H1 (cell line): ENCODE measurements at regions not wholly inside any gene's neighbourhood (a gene's known extent, or its start where the extent isn't known, plus 50 kb on each side); places are given as distances from the start of the nearest gene placed in this dataset.

Experiments used
- CTCF ChIA-PET: fragments of 300-600 bp; sonication (Branson Sonifier 250); formaldehyde crosslinking; loops from one replicate; lab custom pipeline; 2021; ENCODE audit not compliant: partially characterized antibody; lab: Charles Lee
- POLR2A ChIA-PET: fragments of 300-600 bp; sonication (Branson Sonifier 250); formaldehyde crosslinking; loops from one replicate; lab custom pipeline; 2021; ENCODE audit warnings: inconsistent platforms; ENCODE audit not compliant: partially characterized antibody; lab: Charles Lee
- DNase-seq, 2 experiments: peaks; one replicate each; pipeline versions ENCODE4 v3.0.0 to v3.0.0-alpha.2; 2010 to 2022; ENCODE audit warnings: low spot score in 2 of 2, low read depth in 1 of 2, mixed read lengths in 1 of 2
- FAIRE-seq: peaks from 2 replicates; lab custom pipeline; 2011; peaks lifted over from hg19 to GRCh38; lab: Jason Lieb, UNC
- H2AFZ ChIP-seq: 2 replicates; pipeline ENCODE4 v1.8.1; 2012; ENCODE audit warnings: low read length, inconsistent platforms
- H2AK5ac ChIP-seq: 2 replicates; pipeline ENCODE4 v1.6.1; 2013; ENCODE audit warnings: low read depth, low read length
- H2BK120ac ChIP-seq: replicated peaks from 2 replicates; pipeline ENCODE3; 2013; ENCODE audit warnings: low read depth, low read length, inconsistent platforms
- H2BK12ac ChIP-seq: 2 replicates; pipeline ENCODE4 v1.6.1; 2013; ENCODE audit warnings: low read depth, low read length
- H2BK15ac ChIP-seq: 2 replicates; pipeline ENCODE4 v1.6.1; 2013; ENCODE audit warnings: low read length
- H2BK20ac ChIP-seq: 2 replicates; pipeline ENCODE4 v1.6.1; 2013; ENCODE audit warnings: low read length
- H2BK5ac ChIP-seq: 2 replicates; pipeline ENCODE4 v1.6.1; 2013; ENCODE audit warnings: low read depth, low read length
- H3K14ac ChIP-seq: 2 replicates; pipeline ENCODE4 v1.6.1; 2013; ENCODE audit warnings: inconsistent platforms; ENCODE audit not compliant: insufficient read length
- H3K18ac ChIP-seq: 2 replicates; pipeline ENCODE4 v1.6.1; 2013; ENCODE audit warnings: low read length; ENCODE audit errors: extremely low read depth
- H3K23ac ChIP-seq: 2 replicates; pipeline ENCODE4 v1.6.1; 2013; ENCODE audit warnings: inconsistent platforms; ENCODE audit not compliant: insufficient read length
- H3K23me2 ChIP-seq: 2 replicates; pipeline ENCODE4 v1.6.1; 2013; ENCODE audit warnings: low read depth, low read length
- H3K27ac ChIP-seq: 2 replicates; pipeline ENCODE4 v1.6.1; 2011; ENCODE audit warnings: low read depth, low read length, inconsistent platforms
- H3K27me3 ChIP-seq, 4 experiments: replicated peaks in 1 of 4; 1 replicate in 1 of 4; 2 replicates in 3 of 4; pipeline versions ENCODE4 v1.6.1 to v1.8.1; 2011 to 2013; ENCODE audit warnings: low read length in 3 of 4, mild to moderate bottlenecking in 3 of 4, inconsistent platforms in 2 of 4, mixed read lengths in 2 of 4, moderate library complexity in 1 of 4; ENCODE audit not compliant: control insufficient read depth in 3 of 4, insufficient read depth in 3 of 4; ENCODE audit errors: extremely low read depth in 1 of 4
- H3K36me3 ChIP-seq, 4 experiments: 2 replicates each; pipeline versions ENCODE4 v1.6.1 to v1.8.1; 2011 to 2013; ENCODE audit warnings: mild to moderate bottlenecking in 4 of 4, low read length in 3 of 4, moderate library complexity in 2 of 4, control low read depth in 1 of 4, inconsistent platforms in 1 of 4; ENCODE audit not compliant: insufficient read depth in 4 of 4, control insufficient read depth in 2 of 4
- H3K4ac ChIP-seq: replicated peaks from 2 replicates; pipeline ENCODE3; 2013; ENCODE audit warnings: low read length, low read depth, mixed read lengths, inconsistent platforms; ENCODE audit not compliant: insufficient read length
- H3K4me1 ChIP-seq, 4 experiments: replicated peaks in 1 of 4; 1 replicate in 1 of 4; 2 replicates in 3 of 4; pipeline versions ENCODE4 v1.6.1 to v1.8.1; 2011 to 2013; ENCODE audit warnings: low read length in 3 of 4, inconsistent platforms in 2 of 4, mixed read lengths in 1 of 4; ENCODE audit not compliant: insufficient read depth in 4 of 4, control insufficient read depth in 3 of 4
- H3K4me2 ChIP-seq, 2 experiments: 2 replicates each; pipeline versions ENCODE4 v1.6.1 to v1.8.1; 2011 to 2013; ENCODE audit warnings: low read depth in 2 of 2, low read length in 2 of 2, control low read depth in 1 of 2, inconsistent platforms in 1 of 2, mild to moderate bottlenecking in 1 of 2; ENCODE audit not compliant: insufficient read depth in 1 of 2
- H3K4me3 ChIP-seq, 4 experiments: fragments of 200-600, 300-600 bp in 1 of 4; sonication (generic), shearing (Covaris generic), sonication (Bioruptor Twin) in 1 of 4; 2 replicates each; pipeline versions ENCODE4 v1.5.1 to v1.8.1; 2011 to 2016; ENCODE audit warnings: low read length in 4 of 4, low read depth in 3 of 4, control low read depth in 2 of 4, inconsistent platforms in 2 of 4, mild to moderate bottlenecking in 2 of 4, mixed read lengths in 1 of 4, moderate library complexity in 1 of 4; ENCODE audit not compliant: insufficient read depth in 2 of 4; ENCODE audit errors: extremely low read depth in 1 of 4
- H3K56ac ChIP-seq: replicated peaks from 2 replicates; pipeline ENCODE3; 2013; ENCODE audit warnings: low read depth, mild to moderate bottlenecking, mixed read lengths, low read length, inconsistent platforms; ENCODE audit not compliant: insufficient read length
- H3K79me1 ChIP-seq: 2 replicates; pipeline ENCODE4 v1.6.1; 2013; ENCODE audit warnings: low read depth, low read length, control low read depth
- H3K79me2 ChIP-seq, 2 experiments: 2 replicates each; pipeline versions ENCODE4 v1.6.1 to v1.8.1; 2012 to 2013; ENCODE audit warnings: low read length in 2 of 2, mild to moderate bottlenecking in 2 of 2, inconsistent platforms in 1 of 2; ENCODE audit not compliant: insufficient read depth in 2 of 2, control insufficient read depth in 1 of 2
- H3K9ac ChIP-seq, 4 experiments: replicated peaks in 1 of 4; 1 replicate in 1 of 4; 2 replicates in 3 of 4; pipeline versions ENCODE4 v1.6.1 to v1.8.1; 2011 to 2013; ENCODE audit warnings: low read depth in 3 of 4, low read length in 3 of 4, control low read depth in 2 of 4, mild to moderate bottlenecking in 2 of 4, moderate library complexity in 2 of 4, inconsistent platforms in 1 of 4; ENCODE audit errors: extremely low read depth in 1 of 4
- H3K9me3 ChIP-seq, 2 experiments: 2 replicates each; pipeline versions ENCODE4 v1.6.1 to v1.8.1; 2012 to 2013; ENCODE audit warnings: mild to moderate bottlenecking in 2 of 2, moderate library complexity in 2 of 2, control low read depth in 1 of 2, inconsistent platforms in 1 of 2, low read depth in 1 of 2, low read length in 1 of 2, mixed read lengths in 1 of 2; ENCODE audit not compliant: insufficient read depth in 2 of 2
- H4K20me1 ChIP-seq, 2 experiments: replicated peaks in 1 of 2; 2 replicates each; pipeline versions ENCODE3 to v1.8.1; 2011 to 2013; ENCODE audit warnings: inconsistent platforms in 2 of 2, low read length in 2 of 2, mild to moderate bottlenecking in 1 of 2; ENCODE audit not compliant: insufficient read depth in 2 of 2, control insufficient read depth in 1 of 2
- H4K5ac ChIP-seq: 2 replicates; pipeline ENCODE4 v1.6.1; 2013; ENCODE audit warnings: low read length, low read depth, mixed read lengths, inconsistent platforms; ENCODE audit not compliant: insufficient read length
- H4K8ac ChIP-seq: 2 replicates; pipeline ENCODE4 v1.8.0; 2013; ENCODE audit warnings: mild to moderate bottlenecking, moderate library complexity, low read length, inconsistent platforms; ENCODE audit not compliant: insufficient read depth; ENCODE audit errors: extremely low read depth
- H4K91ac ChIP-seq: replicated peaks from 2 replicates; pipeline ENCODE3; 2013; ENCODE audit warnings: low read length, mixed read lengths, inconsistent platforms; ENCODE audit not compliant: insufficient read length
- CHD1 ChIP-seq: IDR thresholded peaks from 2 replicates; pipeline ENCODE4 v1.6.1; 2012; ENCODE audit warnings: low read depth, low read length, improper control_type of control experiment
- WGBS, 2 experiments: shearing (Covaris generic) in 1 of 2; methylation state at CpG; one replicate each; pipeline versions ENCODE4 v1.1.6 to v1.1.7; 2013 to 2015; ENCODE audit warnings: low lambda C conversion rate in 2 of 2, mixed read lengths in 2 of 2, inconsistent platforms in 1 of 2, low coverage in 1 of 2, missing lambda C conversion rate in 1 of 2; ENCODE audit not compliant: insufficient replicate concordance in 2 of 2, insufficient coverage in 1 of 2, insufficient read length in 1 of 2; ENCODE audit errors: extremely low coverage in 1 of 2, missing lambda C conversion rate in 1 of 2; 5-methylcytosine and 5-hydroxymethylcytosine counted together

DNA sequence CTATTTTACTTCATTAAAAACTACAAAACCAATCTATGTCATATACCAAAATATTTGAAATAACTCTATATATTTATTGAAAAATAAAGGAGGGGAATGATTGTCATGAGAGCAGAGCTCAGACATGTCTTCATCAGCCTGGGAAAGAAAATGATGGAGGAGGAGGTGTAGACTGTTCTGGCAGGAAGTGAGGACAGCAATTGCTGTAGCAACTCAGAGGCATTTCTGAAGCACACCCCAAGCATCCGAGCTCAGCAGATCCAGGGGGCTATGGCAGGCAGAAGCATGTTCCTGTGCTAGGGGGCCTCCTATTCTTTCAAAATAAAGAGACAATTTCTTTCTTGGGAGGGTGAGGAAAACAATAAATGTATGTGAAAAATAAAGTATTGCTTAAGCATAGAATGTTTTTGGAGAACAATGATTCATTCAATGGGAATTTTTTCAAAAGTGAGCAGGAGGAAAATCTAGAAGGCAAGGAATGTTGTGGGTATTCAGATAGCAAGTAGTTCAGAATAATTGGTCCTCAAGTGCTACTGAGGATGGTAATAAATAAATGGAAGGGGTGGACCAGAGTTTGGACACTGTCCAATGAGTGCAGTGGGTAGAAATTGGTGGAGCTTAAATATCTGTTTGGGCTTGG is 383.4 kb downstream of the CDH11 start:
- no peak for DNase-seq
- Histone ChIP-seq H3K4me2 (no peak overlapping the region), H2AK5ac (no peak overlapping the region), H4K91ac (no peak overlapping the region), H3K9ac (no peak overlapping the region), H3K4me1 (no peaks in the 10 kb centered on the region), H2BK20ac (no peak overlapping the region), H3K56ac (no peak overlapping the region), H3K79me1 (no peaks in the 10 kb centered on the region), H3K14ac (no peak overlapping the region), H4K5ac (no peak overlapping the region), H3K36me3 (no peaks in the 10 kb centered on the region), H2BK5ac (no peak overlapping the region), H2BK12ac (no peak overlapping the region), H3K79me2 (no peaks in the 10 kb centered on the region), H3K23me2 (no peaks in the 10 kb centered on the region), H3K27ac (no peak overlapping the region), H3K27me3 (no peaks in the 10 kb centered on the region), H3K18ac (no peak overlapping the region), H3K23ac (no peak overlapping the region), H4K20me1 (no peaks in the 10 kb centered on the region), H2AFZ (no peak overlapping the region), H2BK15ac (no peak overlapping the region), H3K4ac (no peak overlapping the region), H2BK120ac (no peak overlapping the region), H3K9me3 (no peaks in the 10 kb centered on the region), H3K4me3 (no peak overlapping the region), H4K8ac (no peak overlapping the region)
- no peak for TF ChIP-seq CHD1
- CTCF ChIA-PET: interaction anchor here (0.6 kb wide), 1 partner anchor 1048 kb away, joined by 3 read pairs; no protein-coding TSS in a partner anchor
- FAIRE-seq: no peak
- POLR2A ChIA-PET: no interaction called here
- WGBS, 2 experiments: 100% methylated on average over 1 of the region's 1 CpG; no CpG with 5 or more reads in 1 of the 2 experiments
